ENCODE measurements at regions not wholly inside any gene's neighbourhood (a gene's known extent, or its start where the extent isn't known, plus 50 kb on each side); places are given as distances from the start of the nearest gene placed in this dataset.

- TF ChIP-seq CTCF (IDR thresholded peaks at IDR 0.05) (no peak), POLR2A (IDR thresholded peaks at IDR 0.05) (no peak), POLR2AphosphoS5 (IDR thresholded peaks at IDR 0.05; ENCODE audit: insufficient read depth in 1 of 2, low read depth in 1 of 2) (no peak)
Observed at GRCh38 chr1:88311265-88311664, 372.8 kb upstream of the PKN2 start.
